Stomach smooth muscle (tissue), 2 donors: ENCODE measurements at regions not wholly inside any gene's neighbourhood (a gene's known extent, or its start where the extent isn't known, plus 50 kb on each side); places are given as distances from the start of the nearest gene placed in this dataset.

Experiments used
- H3K27ac ChIP-seq: one replicate; pipeline ENCODE4 v1.7.0; 2013; ENCODE audit warnings: mild to moderate bottlenecking, low read length, inconsistent platforms
- H3K27me3 ChIP-seq, 2 donors: one replicate each; pipeline ENCODE4 v1.7.0; 2013; ENCODE audit warnings: low read length in 2 of 2; ENCODE audit not compliant: insufficient read depth in 2 of 2, control insufficient read depth in 1 of 2
- H3K36me3 ChIP-seq, 2 donors: one replicate each; pipeline ENCODE4 v1.7.0; 2013; ENCODE audit warnings: low read length in 2 of 2; ENCODE audit not compliant: control insufficient read depth in 2 of 2, insufficient read depth in 2 of 2
- H3K4me1 ChIP-seq: one replicate; pipeline ENCODE4 v1.7.0; 2013; ENCODE audit warnings: low read length; ENCODE audit not compliant: control insufficient read depth, insufficient read depth
- H3K4me3 ChIP-seq, 2 donors: one replicate each; pipeline ENCODE4 v1.7.0; 2013; ENCODE audit warnings: low read length in 2 of 2
- H3K9ac ChIP-seq, 2 donors: one replicate each; pipeline ENCODE4 v1.7.0; 2013; ENCODE audit warnings: low read length in 2 of 2, mild to moderate bottlenecking in 1 of 2
- H3K9me3 ChIP-seq, 2 donors: one replicate each; pipeline ENCODE4 v1.7.0; 2013; ENCODE audit warnings: low read length in 2 of 2; ENCODE audit not compliant: control insufficient read depth in 2 of 2
- donor health status: healthy.
- donor health status: Pancreatic carcinoma.

GRCh38 chr17:68169840-68170239, 78.0 kb upstream of the AMZ2 start:
- Histone ChIP-seq H3K4me1 (peaks cover 2% of the 10 kb centered on the region), H3K27me3 (no peaks in the 10 kb centered on the region), H3K27ac (no peak overlapping the region), H3K4me3 (no peak overlapping the region), H3K9ac (no peak overlapping the region), H3K36me3 (no peaks in the 10 kb centered on the region), H3K9me3 (no peaks in the 10 kb centered on the region)

DNA sequence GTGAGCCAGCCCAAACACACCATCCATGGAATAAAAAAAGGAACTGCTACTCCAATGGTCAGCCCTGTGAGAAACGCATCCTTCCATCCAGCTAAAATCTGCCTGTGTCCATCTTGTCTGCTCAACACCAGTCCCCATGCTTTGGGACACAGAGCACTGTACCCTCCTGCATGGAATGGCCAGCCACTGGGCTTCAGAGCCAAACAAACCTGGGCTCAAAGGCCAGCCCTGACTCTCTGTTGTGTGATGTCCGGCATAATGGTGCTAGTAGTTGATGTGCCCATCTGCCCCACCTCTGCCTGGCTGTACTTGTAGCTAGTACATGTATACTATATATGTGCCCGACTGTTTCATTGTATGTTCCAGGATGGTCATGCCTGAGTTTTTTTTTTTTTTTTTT, 77.6 kb upstream of the AMZ2 start:
- peaks cover 2% of the 10 kb centered on the region for H3K4me1 ChIP-seq
- H3K9ac ChIP-seq, result no peak overlapping the region
- H3K36me3 ChIP-seq, result no peaks in the 10 kb centered on the region
- no peaks in the 10 kb centered on the region for H3K9me3 ChIP-seq
- no peak overlapping the region for H3K4me3 ChIP-seq
- H3K27ac ChIP-seq, result no peak overlapping the region
- no peaks in the 10 kb centered on the region for H3K27me3 ChIP-seq

- Histone ChIP-seq H3K4me1 (peaks cover 2% of the 10 kb centered on the region), H3K4me3 (no peak overlapping the region), H3K27ac (no peak overlapping the region), H3K27me3 (no peaks in the 10 kb centered on the region), H3K36me3 (no peaks in the 10 kb centered on the region), H3K9me3 (no peaks in the 10 kb centered on the region), H3K9ac (no peak overlapping the region)
Observed at GRCh38 chr17:68172461-68172954, 75.3 kb upstream of the AMZ2 start.

- Histone ChIP-seq H3K27ac (no peak overlapping the region), H3K9me3 (no peaks in the 10 kb centered on the region), H3K4me1 (peaks cover 2% of the 10 kb centered on the region), H3K9ac (no peak overlapping the region), H3K27me3 (no peaks in the 10 kb centered on the region), H3K4me3 (no peak overlapping the region), H3K36me3 (no peaks in the 10 kb centered on the region)
Observed at GRCh38 chr17:68175416-68175815, 72.4 kb upstream of the AMZ2 start.

GRCh38 chr17:68175905-68176304, 71.9 kb upstream of the AMZ2 start:
- no peaks in the 10 kb centered on the region for H3K9me3 ChIP-seq
- no peaks in the 10 kb centered on the region for H3K36me3 ChIP-seq
- no peaks in the 10 kb centered on the region for H3K27me3 ChIP-seq
- no peak overlapping the region for H3K9ac ChIP-seq
- H3K4me1 ChIP-seq, result peaks cover 2% of the 10 kb centered on the region
- H3K27ac ChIP-seq, result no peak overlapping the region
- H3K4me3 ChIP-seq, result no peak overlapping the region

DNA sequence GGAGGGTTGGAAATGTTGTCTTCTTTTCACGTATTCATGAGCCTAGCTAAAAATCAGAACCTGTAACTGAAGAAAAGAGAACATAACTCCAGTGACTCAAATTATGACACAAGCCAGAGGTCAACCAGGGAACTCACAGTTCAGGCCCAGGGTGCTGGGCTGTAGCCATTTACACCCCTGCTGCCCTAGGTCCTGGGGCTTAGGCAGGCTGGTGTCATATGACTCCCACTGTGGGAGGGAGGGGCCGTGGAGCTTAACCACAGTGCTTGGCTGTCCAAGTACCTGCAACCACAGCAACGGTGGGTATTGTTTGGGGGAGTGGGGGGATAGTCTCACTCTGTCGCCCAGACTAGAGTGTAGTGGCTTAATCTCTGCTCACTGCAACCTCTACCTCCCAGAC, 71.1 kb upstream of the AMZ2 start:
- Histone ChIP-seq H3K36me3 (no peaks in the 10 kb centered on the region), H3K27ac (no peak overlapping the region), H3K9me3 (no peaks in the 10 kb centered on the region), H3K9ac (no peak overlapping the region), H3K4me3 (no peak overlapping the region), H3K27me3 (no peaks in the 10 kb centered on the region), H3K4me1 (peaks cover 2% of the 10 kb centered on the region)

GRCh38 chr17:68178831-68179230, 69.0 kb upstream of the AMZ2 start:
- Histone ChIP-seq H3K4me3 (no peak overlapping the region), H3K27ac (no peak overlapping the region), H3K36me3 (peaks cover 0 to 2% of the 10 kb centered on the region in 2 donors), H3K9me3 (no peaks in the 10 kb centered on the region), H3K9ac (no peak overlapping the region), H3K4me1 (no peaks in the 10 kb centered on the region), H3K27me3 (no peaks in the 10 kb centered on the region)

DNA sequence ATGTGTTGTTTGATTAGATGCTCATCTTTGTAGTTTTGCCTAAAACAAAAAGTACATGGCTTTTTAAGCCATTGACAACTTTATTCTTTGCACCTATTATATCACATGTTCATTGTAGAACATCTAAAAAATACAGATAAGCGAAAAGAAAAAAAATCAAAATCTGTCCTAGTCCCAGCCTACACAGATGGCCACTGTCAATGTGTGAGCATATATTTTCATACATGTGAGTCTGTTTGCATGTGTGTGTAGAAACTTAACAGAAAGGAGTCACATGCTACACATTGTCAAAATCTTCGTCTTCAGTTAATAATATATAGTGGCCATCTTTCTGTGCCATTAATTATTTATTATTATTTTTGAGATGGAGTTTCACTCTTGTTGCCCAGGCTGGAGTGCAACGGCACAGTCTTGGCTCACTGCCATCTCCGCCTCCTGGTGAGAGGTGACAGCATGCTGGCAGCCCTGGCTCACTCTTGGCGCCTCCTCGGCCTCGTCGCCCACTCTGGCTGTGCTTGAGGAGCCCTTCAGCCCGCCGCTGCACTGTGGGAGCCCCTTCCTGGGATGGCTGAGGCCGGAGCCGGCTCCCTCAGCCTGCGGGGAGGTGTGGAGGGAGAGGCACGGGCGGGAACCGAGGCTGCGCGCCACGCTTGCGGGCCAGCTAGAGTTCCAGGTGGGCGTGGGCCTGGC, 68.5 kb upstream of the AMZ2 start:
- Histone ChIP-seq H3K27ac (no peak overlapping the region), H3K9me3 (no peaks in the 10 kb centered on the region), H3K4me3 (no peak overlapping the region), H3K27me3 (no peaks in the 10 kb centered on the region), H3K9ac (no peak overlapping the region), H3K4me1 (no peaks in the 10 kb centered on the region), H3K36me3 (peaks cover 0 to 3% of the 10 kb centered on the region in 2 donors)

- H3K27me3 ChIP-seq, result no peaks in the 10 kb centered on the region
- no peak overlapping the region for H3K4me3 ChIP-seq
- H3K27ac ChIP-seq, result no peak overlapping the region
- no peaks in the 10 kb centered on the region for H3K9me3 ChIP-seq
- H3K36me3 ChIP-seq, result peaks cover 0 to 3% of the 10 kb centered on the region in 2 donors
- no peak overlapping the region for H3K9ac ChIP-seq
- H3K4me1 ChIP-seq, result no peaks in the 10 kb centered on the region
Observed at GRCh38 chr17:68179926-68180285, 67.9 kb upstream of the AMZ2 start.

- Histone ChIP-seq H3K4me1 (no peaks in the 10 kb centered on the region), H3K27me3 (no peaks in the 10 kb centered on the region), H3K9ac (no peak overlapping the region), H3K4me3 (no peak overlapping the region), H3K36me3 (peaks cover 0 to 3% of the 10 kb centered on the region in 2 donors), H3K9me3 (no peaks in the 10 kb centered on the region), H3K27ac (no peak overlapping the region)
Observed at GRCh38 chr17:68182011-68182306, 65.9 kb upstream of the AMZ2 start.

GRCh38 chr17:68182940-68183551, 64.8 kb upstream of the AMZ2 start:
- Histone ChIP-seq H3K4me1 (no peaks in the 10 kb centered on the region), H3K9me3 (no peaks in the 10 kb centered on the region), H3K9ac (no peak overlapping the region), H3K4me3 (no peak overlapping the region), H3K27me3 (no peaks in the 10 kb centered on the region), H3K27ac (no peak overlapping the region), H3K36me3 (peaks cover 0 to 3% of the 10 kb centered on the region in 2 donors)
